ENCODE measurements at regions not wholly inside any gene's neighbourhood (a gene's known extent, or its start where the extent isn't known, plus 50 kb on each side); places are given as distances from the start of the nearest gene placed in this dataset.

- H3K27ac ChIP-seq = no peak overlapping the region
- no peak overlapping the region for H3K4me3 ChIP-seq
- no peaks in the 10 kb centered on the region for H3K9me3 ChIP-seq
- no peak for TF ChIP-seq CTCF (IDR thresholded peaks at IDR 0.05)
- DNase-seq = no peak
- H3K36me3 ChIP-seq = no peaks in the 10 kb centered on the region
- H3K4me1 ChIP-seq = no peaks in the 10 kb centered on the region
- intact Hi-C loops (cut with DNase I) = no loop called here
- H3K27me3 ChIP-seq = peaks cover 3% of the 10 kb centered on the region
- no peak overlapping the region for H3K9ac ChIP-seq (ENCODE audit: low read depth in 2 of 2, low read length in 2 of 2)
These were observed 89.8 kb downstream of the ENGASE start for GRCh38 chr17:79164408-79164807.

- Histone ChIP-seq H3K9ac (ENCODE audit: low read depth in 2 of 2, low read length in 2 of 2) (no peak overlapping the region), H3K4me3 (no peak overlapping the region), H3K27ac (no peak overlapping the region), H3K27me3 (peaks cover 3% of the 10 kb centered on the region), H3K36me3 (no peaks in the 10 kb centered on the region), H3K9me3 (no peaks in the 10 kb centered on the region), H3K4me1 (no peaks in the 10 kb centered on the region)
- intact Hi-C loops (cut with DNase I) = no loop called here
- no peak for DNase-seq
- TF ChIP-seq CTCF (IDR thresholded peaks at IDR 0.05) = no peak
These were observed 88.4 kb downstream of the ENGASE start for GRCh38 chr17:79163071-79163470.

DNA sequence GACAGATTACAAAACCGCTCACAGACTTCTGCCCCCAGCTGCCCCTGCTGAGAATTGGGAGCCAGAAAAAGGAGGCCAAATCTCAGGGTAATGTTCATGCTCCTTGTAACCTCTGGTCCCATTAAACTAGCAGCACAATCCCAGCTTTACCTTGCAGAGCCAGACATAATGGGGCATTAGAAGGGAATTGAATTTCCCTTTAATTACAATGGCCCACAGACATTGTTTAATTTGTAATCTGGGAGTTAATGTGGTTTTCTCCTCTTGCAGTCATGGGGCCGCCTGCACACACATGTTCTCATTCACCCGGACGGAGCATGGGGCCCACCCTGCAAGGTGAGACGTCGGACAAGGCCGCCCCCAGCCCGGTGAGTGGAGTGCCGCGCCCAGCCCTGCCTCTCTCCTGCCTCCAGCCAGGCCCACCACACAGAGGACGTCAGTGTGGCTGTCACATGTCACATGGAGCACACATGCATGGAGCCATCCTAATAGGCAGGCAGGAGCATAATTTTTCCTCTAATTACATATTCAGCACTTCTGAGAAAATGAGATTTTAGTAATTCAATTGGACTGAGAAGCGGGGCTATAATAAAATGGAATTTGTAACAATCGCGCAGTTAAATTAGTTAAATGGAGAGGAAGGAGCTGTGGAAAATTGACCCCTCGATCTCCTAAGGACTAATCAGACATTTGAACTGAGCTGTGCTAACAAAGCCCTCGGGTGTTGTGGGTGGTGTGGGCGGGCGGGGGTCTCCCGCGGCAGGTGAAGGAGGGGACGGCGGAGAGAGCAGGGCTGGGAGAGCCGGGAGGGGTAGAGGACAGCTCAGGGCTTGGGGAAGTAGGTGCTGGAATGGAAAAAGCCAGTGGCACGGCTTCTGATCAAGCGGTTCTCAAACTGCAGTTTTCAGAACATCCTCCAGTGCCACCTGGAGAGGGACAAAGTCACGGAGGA lies 87.7 kb downstream of the ENGASE start:
- H3K27ac ChIP-seq = no peak overlapping the region
- H3K9ac ChIP-seq (ENCODE audit: low read depth in 2 of 2, low read length in 2 of 2) = no peak overlapping the region
- intact Hi-C loops (cut with DNase I) = no loop called here
- peaks cover 3% of the 10 kb centered on the region for H3K27me3 ChIP-seq
- DNase-seq = no peak
- H3K4me1 ChIP-seq = no peaks in the 10 kb centered on the region
- no peaks in the 10 kb centered on the region for H3K9me3 ChIP-seq
- H3K36me3 ChIP-seq = no peaks in the 10 kb centered on the region
- no peak for TF ChIP-seq CTCF (IDR thresholded peaks at IDR 0.05)
- no peak overlapping the region for H3K4me3 ChIP-seq

DNA sequence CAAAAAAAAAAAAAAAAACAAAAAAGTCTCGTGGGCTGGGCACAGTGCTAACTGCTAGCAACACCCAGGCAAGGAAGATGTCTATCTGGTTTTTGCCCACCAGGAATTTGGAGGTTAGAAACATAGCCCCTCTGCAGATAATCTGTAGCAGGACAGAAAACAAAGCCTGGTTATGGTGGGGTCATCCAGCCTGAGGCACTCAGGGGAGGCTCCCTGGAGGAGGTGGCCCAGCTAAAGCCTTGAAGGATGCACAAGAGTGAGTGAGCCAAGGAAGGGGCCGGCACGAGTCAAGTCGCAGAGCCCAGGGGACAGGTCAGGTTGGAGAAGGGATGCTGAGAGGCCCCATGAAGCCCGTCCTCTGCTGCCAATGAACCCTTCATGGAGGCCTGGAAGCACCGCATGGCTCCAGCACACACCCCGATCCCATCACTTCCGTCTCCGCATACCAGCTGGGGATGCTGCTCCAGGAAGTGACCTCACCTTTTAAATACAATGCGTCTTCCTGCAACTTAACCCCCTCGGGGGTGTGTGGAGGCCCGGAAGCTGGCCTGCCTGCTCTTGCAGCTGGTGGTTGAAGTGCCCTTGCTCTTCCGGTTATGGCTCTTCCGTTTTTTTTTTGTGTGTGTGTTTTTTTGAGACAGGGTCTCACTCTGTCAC lies 86.5 kb downstream of the ENGASE start:
- Histone ChIP-seq H3K36me3 (no peaks in the 10 kb centered on the region), H3K27ac (no peak overlapping the region), H3K9ac (ENCODE audit: low read depth in 2 of 2, low read length in 2 of 2) (no peak overlapping the region), H3K27me3 (peaks cover 3% of the 10 kb centered on the region), H3K4me1 (no peaks in the 10 kb centered on the region), H3K4me3 (no peak overlapping the region), H3K9me3 (no peaks in the 10 kb centered on the region)
- DNase-seq = no peak
- no peak for TF ChIP-seq CTCF (IDR thresholded peaks at IDR 0.05)
- intact Hi-C loops (cut with DNase I) = no loop called here

DNA sequence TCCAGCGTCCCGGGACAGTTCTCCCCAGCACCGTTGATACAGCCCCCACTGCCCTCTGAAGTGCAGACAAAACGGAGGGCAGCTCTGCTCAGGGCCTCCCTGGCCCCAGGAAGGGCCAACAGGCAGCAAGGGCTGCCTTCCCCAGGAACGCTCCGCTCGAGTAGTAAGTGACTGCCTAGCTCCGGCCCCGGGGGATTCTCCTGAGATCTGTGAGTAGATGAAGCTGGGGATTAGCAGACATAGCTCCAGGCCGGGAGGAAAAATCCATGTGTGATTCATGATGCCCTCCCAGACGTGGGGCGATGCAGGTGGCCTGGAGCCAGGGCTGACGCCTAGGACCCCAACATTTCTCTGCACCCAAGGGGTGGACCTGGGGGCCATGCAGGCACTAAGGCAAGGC lies 85.3 kb downstream of the ENGASE start:
- Histone ChIP-seq H3K9me3 (no peaks in the 10 kb centered on the region), H3K9ac (ENCODE audit: low read depth in 2 of 2, low read length in 2 of 2) (no peak overlapping the region), H3K4me1 (no peaks in the 10 kb centered on the region), H3K27me3 (no peaks in the 10 kb centered on the region), H3K36me3 (no peaks in the 10 kb centered on the region), H3K4me3 (no peak overlapping the region), H3K27ac (no peak overlapping the region)
- no peak for DNase-seq
- no peak for TF ChIP-seq CTCF (IDR thresholded peaks at IDR 0.05)
- intact Hi-C loops (cut with DNase I) = no loop called here
